Activated CD8-positive, alpha-beta memory T cell treated with anti-CD3 and anti-CD28 coated beads, Interleukin-2, amount 10 ng/mL, durations not matched to agents 7 days and 5 days (primary cell): ENCODE measurements at regions not wholly inside any gene's neighbourhood (a gene's known extent, or its start where the extent isn't known, plus 50 kb on each side); places are given as distances from the start of the nearest gene placed in this dataset.

Experiments used
- ATAC-seq: fragments of 150-1000 bp; cut with Tn5 transposase; one replicate; pipeline ENCODE4 v1.10.0; 2021; ENCODE audit warnings: moderate library complexity
- CTCF ChIA-PET: fragments of 350-600 bp; sonication (Branson Sonifier 250); formaldehyde crosslinking; loops from one replicate; lab custom pipeline; 2021; ENCODE audit warnings: antibody characterized with exemption; lab: Charles Lee
- DNase-seq: peaks from one replicate; pipeline ENCODE4 v3.0.0-alpha.2; 2020
- H3K27ac Mint-ChIP-seq: one replicate; pipeline ENCODE4 v1.8.0; 2021; ENCODE audit warnings: mild to moderate bottlenecking, mixed read lengths
- H3K27me3 Mint-ChIP-seq: one replicate; pipeline ENCODE4 v1.8.0; 2021; ENCODE audit warnings: mixed read lengths
- H3K36me3 Mint-ChIP-seq: one replicate; pipeline ENCODE4 v1.8.0; 2021; ENCODE audit warnings: mild to moderate bottlenecking, mixed read lengths
- H3K4me1 Mint-ChIP-seq: one replicate; pipeline ENCODE4 v1.8.0; 2021; ENCODE audit warnings: mixed read lengths
- H3K4me3 Mint-ChIP-seq: one replicate; pipeline ENCODE4 v1.8.0; 2021; ENCODE audit warnings: mild to moderate bottlenecking, moderate library complexity, mixed read lengths
- H3K9me3 Mint-ChIP-seq: one replicate; pipeline ENCODE4 v1.8.0; 2022; ENCODE audit warnings: low read depth, mixed read lengths

GRCh38 chr5:3268760-3269330 is 326.8 kb upstream of the IRX1 start:
- CTCF ChIA-PET: no interaction called here
- H3K27ac Mint-ChIP-seq: no peak overlapping the region
- no peaks in the 10 kb centered on the region for H3K4me1 Mint-ChIP-seq
- peaks cover under 1% of the 10 kb centered on the region for H3K9me3 Mint-ChIP-seq
- H3K27me3 Mint-ChIP-seq: no peaks in the 10 kb centered on the region
- ATAC-seq (no peak), DNase-seq (no peak)
- no peaks in the 10 kb centered on the region for H3K36me3 Mint-ChIP-seq
- H3K4me3 Mint-ChIP-seq: no peak overlapping the region

- H3K4me1 Mint-ChIP-seq: no peaks in the 10 kb centered on the region
- no peaks in the 10 kb centered on the region for H3K36me3 Mint-ChIP-seq
- no peak overlapping the region for H3K27ac Mint-ChIP-seq
- H3K9me3 Mint-ChIP-seq: no peaks in the 10 kb centered on the region
- no peak for ATAC-seq
- H3K4me3 Mint-ChIP-seq: no peak overlapping the region
- no peak for DNase-seq
- H3K27me3 Mint-ChIP-seq: no peaks in the 10 kb centered on the region
- CTCF ChIA-PET: no interaction called here
These were observed 328.8 kb upstream of the IRX1 start for GRCh38 chr5:3266861-3267260.

GRCh38 chr5:3265936-3266335 is 329.7 kb upstream of the IRX1 start:
- no peak overlapping the region for H3K4me3 Mint-ChIP-seq
- H3K9me3 Mint-ChIP-seq: no peaks in the 10 kb centered on the region
- no peak for ATAC-seq
- no peaks in the 10 kb centered on the region for H3K27me3 Mint-ChIP-seq
- DNase-seq: no peak
- CTCF ChIA-PET: no interaction called here
- no peak overlapping the region for H3K27ac Mint-ChIP-seq
- H3K36me3 Mint-ChIP-seq: no peaks in the 10 kb centered on the region
- no peaks in the 10 kb centered on the region for H3K4me1 Mint-ChIP-seq

- Mint-ChIP-seq H3K4me3 (no peak overlapping the region), H3K4me1 (no peaks in the 10 kb centered on the region), H3K36me3 (no peaks in the 10 kb centered on the region), H3K27me3 (no peaks in the 10 kb centered on the region), H3K27ac (no peak overlapping the region), H3K9me3 (no peaks in the 10 kb centered on the region)
- no peak for DNase-seq
- no peak for ATAC-seq
- CTCF ChIA-PET: no interaction called here
These were observed 330.3 kb upstream of the IRX1 start for GRCh38 chr5:3265131-3265885.

- Mint-ChIP-seq H3K27me3 (no peaks in the 10 kb centered on the region), H3K36me3 (no peaks in the 10 kb centered on the region), H3K27ac (no peak overlapping the region), H3K4me3 (no peak overlapping the region), H3K9me3 (no peaks in the 10 kb centered on the region), H3K4me1 (no peaks in the 10 kb centered on the region)
- CTCF ChIA-PET: no interaction called here
- DNase-seq (no peak), ATAC-seq (no peak)
These were observed 333.2 kb upstream of the IRX1 start for GRCh38 chr5:3262451-3262850.

- Mint-ChIP-seq H3K4me1 (no peaks in the 10 kb centered on the region), H3K27ac (no peak overlapping the region), H3K27me3 (no peaks in the 10 kb centered on the region), H3K4me3 (no peak overlapping the region), H3K36me3 (no peaks in the 10 kb centered on the region), H3K9me3 (no peaks in the 10 kb centered on the region)
- CTCF ChIA-PET: no interaction called here
- ATAC-seq (no peak), DNase-seq (no peak)
These were observed 334.6 kb upstream of the IRX1 start for GRCh38 chr5:3261081-3261480.

- no peak overlapping the region for H3K27ac Mint-ChIP-seq
- ATAC-seq: no peak
- no peak overlapping the region for H3K4me3 Mint-ChIP-seq
- H3K9me3 Mint-ChIP-seq: no peaks in the 10 kb centered on the region
- CTCF ChIA-PET: no interaction called here
- H3K27me3 Mint-ChIP-seq: no peaks in the 10 kb centered on the region
- no peak for DNase-seq
- no peaks in the 10 kb centered on the region for H3K4me1 Mint-ChIP-seq
- H3K36me3 Mint-ChIP-seq: no peaks in the 10 kb centered on the region
These were observed 337.6 kb upstream of the IRX1 start for GRCh38 chr5:3258050-3258449.

GRCh38 chr5:3252235-3252634 is 343.4 kb upstream of the IRX1 start:
- no peaks in the 10 kb centered on the region for H3K27me3 Mint-ChIP-seq
- CTCF ChIA-PET: no interaction called here

GRCh38 chr5:3251784-3252183 is 343.8 kb upstream of the IRX1 start:
- Mint-ChIP-seq H3K36me3 (no peaks in the 10 kb centered on the region), H3K9me3 (no peaks in the 10 kb centered on the region), H3K27ac (no peak overlapping the region), H3K4me1 (no peaks in the 10 kb centered on the region), H3K27me3 (no peaks in the 10 kb centered on the region), H3K4me3 (no peak overlapping the region)
- DNase-seq (no peak), ATAC-seq (no peak)
- CTCF ChIA-PET: no interaction called here

More at GRCh38 chr5:3252235-3252634, 343.4 kb upstream of the IRX1 start:
- Mint-ChIP-seq H3K27ac (no peak overlapping the region), H3K9me3 (no peaks in the 10 kb centered on the region), H3K36me3 (no peaks in the 10 kb centered on the region), H3K4me3 (no peak overlapping the region), H3K4me1 (no peaks in the 10 kb centered on the region)
- no peak for DNase-seq
- no peak for ATAC-seq

GRCh38 chr5:3249401-3249800 is 346.2 kb upstream of the IRX1 start:
- CTCF ChIA-PET: no interaction called here
- no peak for ATAC-seq

GRCh38 chr5:3237276-3237868 is 358.3 kb upstream of the IRX1 start:
- no peak overlapping the region for H3K4me3 Mint-ChIP-seq
- no peaks in the 10 kb centered on the region for H3K27me3 Mint-ChIP-seq
- no peak overlapping the region for H3K27ac Mint-ChIP-seq
- H3K36me3 Mint-ChIP-seq: no peaks in the 10 kb centered on the region
- no peaks in the 10 kb centered on the region for H3K4me1 Mint-ChIP-seq
- ATAC-seq: no peak
- DNase-seq: no peak
- CTCF ChIA-PET: no interaction called here
- H3K9me3 Mint-ChIP-seq: peaks cover 8% of the 10 kb centered on the region

More at GRCh38 chr5:3249401-3249800, 346.2 kb upstream of the IRX1 start:
- H3K4me3 Mint-ChIP-seq: no peak overlapping the region
- no peaks in the 10 kb centered on the region for H3K4me1 Mint-ChIP-seq
- H3K9me3 Mint-ChIP-seq: peaks cover 2% of the 10 kb centered on the region
- H3K27ac Mint-ChIP-seq: no peak overlapping the region
- no peaks in the 10 kb centered on the region for H3K27me3 Mint-ChIP-seq
- no peaks in the 10 kb centered on the region for H3K36me3 Mint-ChIP-seq
- no peak for DNase-seq

- no peaks in the 10 kb centered on the region for H3K27me3 Mint-ChIP-seq
- no peaks in the 10 kb centered on the region for H3K4me1 Mint-ChIP-seq
- no peak overlapping the region for H3K4me3 Mint-ChIP-seq
- CTCF ChIA-PET: no interaction called here
- no peak overlapping the region for H3K27ac Mint-ChIP-seq
- no peak for ATAC-seq
- DNase-seq: no peak
- H3K9me3 Mint-ChIP-seq: peaks cover 8% of the 10 kb centered on the region
- no peaks in the 10 kb centered on the region for H3K36me3 Mint-ChIP-seq
These were observed 361.1 kb upstream of the IRX1 start for GRCh38 chr5:3234566-3234965.

GRCh38 chr5:3230941-3231340 is 364.7 kb upstream of the IRX1 start:
- H3K4me1 Mint-ChIP-seq: no peaks in the 10 kb centered on the region
- no peaks in the 10 kb centered on the region for H3K27me3 Mint-ChIP-seq
- H3K9me3 Mint-ChIP-seq: peaks cover 2% of the 10 kb centered on the region
- no peak overlapping the region for H3K4me3 Mint-ChIP-seq
- H3K36me3 Mint-ChIP-seq: no peaks in the 10 kb centered on the region
- DNase-seq (no peak), ATAC-seq (no peak)
- CTCF ChIA-PET: no interaction called here
- no peak overlapping the region for H3K27ac Mint-ChIP-seq

- CTCF ChIA-PET: no interaction called here
- Mint-ChIP-seq H3K27me3 (no peaks in the 10 kb centered on the region), H3K4me1 (no peaks in the 10 kb centered on the region), H3K27ac (no peak overlapping the region), H3K36me3 (no peaks in the 10 kb centered on the region), H3K9me3 (peaks cover 2% of the 10 kb centered on the region), H3K4me3 (no peak overlapping the region)
- DNase-seq (no peak), ATAC-seq (no peak)
These were observed 365.4 kb upstream of the IRX1 start for GRCh38 chr5:3230254-3230653.
